Activated naive CD4-positive, alpha-beta T cell treated with anti-CD3 and anti-CD28 coated beads for 36 hours (primary cell): ENCODE measurements at regions not wholly inside any gene's neighbourhood (a gene's known extent, or its start where the extent isn't known, plus 50 kb on each side); places are given as distances from the start of the nearest gene placed in this dataset.

Source experiments
- CTCF ChIA-PET: fragments of 350-600 bp; sonication (Branson Sonifier 250); formaldehyde crosslinking; loops from one replicate; lab custom pipeline; 2021; ENCODE audit warnings: antibody characterized with exemption; lab: Charles Lee
- DNase-seq: peaks from one replicate; pipeline ENCODE4 v3.0.0-alpha.2; 2020
- H3K27ac Mint-ChIP-seq: one replicate; pipeline ENCODE4 v1.8.0; 2021; ENCODE audit warnings: mild to moderate bottlenecking, mixed read lengths
- H3K27me3 Mint-ChIP-seq: one replicate; pipeline ENCODE4 v1.8.0; 2021; ENCODE audit warnings: low read depth, mixed read lengths
- H3K36me3 Mint-ChIP-seq: one replicate; pipeline ENCODE4 v1.8.0; 2021; ENCODE audit warnings: low read depth, mixed read lengths
- H3K4me1 Mint-ChIP-seq: one replicate; pipeline ENCODE4 v1.8.0; 2021; ENCODE audit warnings: low read depth, mixed read lengths
- H3K4me3 Mint-ChIP-seq: one replicate; pipeline ENCODE4 v1.8.0; 2021; ENCODE audit warnings: mild to moderate bottlenecking, moderate library complexity, mixed read lengths
- H3K9me3 Mint-ChIP-seq: one replicate; pipeline ENCODE4 v1.8.0; 2021; ENCODE audit warnings: mixed read lengths
- intact Hi-C: fragments of 100-400 bp; cut with micrococcal nuclease; formaldehyde crosslinking; loops from one replicate; pipeline ENCODE4 v1.15.1; 2023

- no peak for DNase-seq
- H3K4me3 Mint-ChIP-seq = no peak overlapping the region
- no peaks in the 10 kb centered on the region for H3K27me3 Mint-ChIP-seq
- no peaks in the 10 kb centered on the region for H3K36me3 Mint-ChIP-seq
- intact Hi-C loops = no loop called here
- CTCF ChIA-PET = no interaction called here
- H3K27ac Mint-ChIP-seq = no peak overlapping the region
- H3K9me3 Mint-ChIP-seq = peaks cover 6% of the 10 kb centered on the region
- H3K4me1 Mint-ChIP-seq = no peaks in the 10 kb centered on the region
Observed at GRCh38 chr5:166860426-166860825, 1431.0 kb upstream of the WWC1 start.

- H3K4me3 Mint-ChIP-seq = no peak overlapping the region
- peaks cover 6% of the 10 kb centered on the region for H3K9me3 Mint-ChIP-seq
- intact Hi-C loops = no loop called here
- no peaks in the 10 kb centered on the region for H3K4me1 Mint-ChIP-seq
- no peak for DNase-seq
- no peaks in the 10 kb centered on the region for H3K36me3 Mint-ChIP-seq
- H3K27ac Mint-ChIP-seq = no peak overlapping the region
- CTCF ChIA-PET = no interaction called here
- no peaks in the 10 kb centered on the region for H3K27me3 Mint-ChIP-seq
Observed at GRCh38 chr5:166862581-166862980, 1428.9 kb upstream of the WWC1 start.

- DNase-seq = no peak
- Mint-ChIP-seq H3K27me3 (no peaks in the 10 kb centered on the region), H3K9me3 (peaks cover 2% of the 10 kb centered on the region), H3K4me3 (no peak overlapping the region), H3K4me1 (no peaks in the 10 kb centered on the region), H3K27ac (no peak overlapping the region), H3K36me3 (no peaks in the 10 kb centered on the region)
- CTCF ChIA-PET = no interaction called here
- intact Hi-C loops = no loop called here
Observed at GRCh38 chr5:166865206-166865605, 1426.2 kb upstream of the WWC1 start.

- Mint-ChIP-seq H3K27ac (no peak overlapping the region), H3K36me3 (no peaks in the 10 kb centered on the region), H3K9me3 (peaks cover 4% of the 10 kb centered on the region), H3K4me1 (no peaks in the 10 kb centered on the region), H3K27me3 (no peaks in the 10 kb centered on the region), H3K4me3 (no peak overlapping the region)
- CTCF ChIA-PET = no interaction called here
- no peak for DNase-seq
- intact Hi-C loops = no loop called here
Observed at GRCh38 chr5:166880456-166880855, 1411.0 kb upstream of the WWC1 start.

GRCh38 chr5:166881802-166882201, 1409.6 kb upstream of the WWC1 start:
- Mint-ChIP-seq H3K27me3 (no peaks in the 10 kb centered on the region), H3K4me3 (no peak overlapping the region), H3K36me3 (no peaks in the 10 kb centered on the region), H3K27ac (no peak overlapping the region), H3K9me3 (peaks cover 4% of the 10 kb centered on the region), H3K4me1 (no peaks in the 10 kb centered on the region)
- CTCF ChIA-PET = no interaction called here
- intact Hi-C loops = no loop called here
- no peak for DNase-seq

GRCh38 chr5:166883016-166883415, 1408.4 kb upstream of the WWC1 start:
- H3K4me1 Mint-ChIP-seq = no peaks in the 10 kb centered on the region
- no peak overlapping the region for H3K27ac Mint-ChIP-seq
- intact Hi-C loops = no loop called here
- no peak overlapping the region for H3K4me3 Mint-ChIP-seq
- H3K36me3 Mint-ChIP-seq = no peaks in the 10 kb centered on the region
- no peaks in the 10 kb centered on the region for H3K27me3 Mint-ChIP-seq
- CTCF ChIA-PET = no interaction called here
- no peak for DNase-seq
- peaks cover 4% of the 10 kb centered on the region for H3K9me3 Mint-ChIP-seq

- H3K27ac Mint-ChIP-seq = no peak overlapping the region
- H3K36me3 Mint-ChIP-seq = no peaks in the 10 kb centered on the region
- DNase-seq = no peak
- no peaks in the 10 kb centered on the region for H3K27me3 Mint-ChIP-seq
- no peak overlapping the region for H3K4me3 Mint-ChIP-seq
- no peaks in the 10 kb centered on the region for H3K9me3 Mint-ChIP-seq
- CTCF ChIA-PET = no interaction called here
- intact Hi-C loops = no loop called here
- H3K4me1 Mint-ChIP-seq = no peaks in the 10 kb centered on the region
Observed at GRCh38 chr5:166898166-166898565, 1393.3 kb upstream of the WWC1 start.

- no peak overlapping the region for H3K4me3 Mint-ChIP-seq
- intact Hi-C loops = no loop called here
- no peak for DNase-seq
- H3K27me3 Mint-ChIP-seq = no peaks in the 10 kb centered on the region
- peaks cover 2% of the 10 kb centered on the region for H3K9me3 Mint-ChIP-seq
- no peaks in the 10 kb centered on the region for H3K36me3 Mint-ChIP-seq
- no peak overlapping the region for H3K27ac Mint-ChIP-seq
- CTCF ChIA-PET = no interaction called here
- H3K4me1 Mint-ChIP-seq = no peaks in the 10 kb centered on the region
Observed at GRCh38 chr5:166899343-166899742, 1392.1 kb upstream of the WWC1 start.

- intact Hi-C loops = no loop called here
- CTCF ChIA-PET = no interaction called here
- Mint-ChIP-seq H3K27me3 (no peaks in the 10 kb centered on the region), H3K27ac (no peak overlapping the region), H3K4me1 (no peaks in the 10 kb centered on the region), H3K9me3 (peaks cover 5% of the 10 kb centered on the region), H3K4me3 (no peak overlapping the region), H3K36me3 (no peaks in the 10 kb centered on the region)
- DNase-seq = no peak
Observed at GRCh38 chr5:166904571-166904970, 1386.9 kb upstream of the WWC1 start.

- Mint-ChIP-seq H3K27ac (no peak overlapping the region), H3K4me1 (no peaks in the 10 kb centered on the region), H3K36me3 (no peaks in the 10 kb centered on the region), H3K9me3 (peaks cover 5% of the 10 kb centered on the region), H3K27me3 (no peaks in the 10 kb centered on the region), H3K4me3 (no peak overlapping the region)
- CTCF ChIA-PET = no interaction called here
- DNase-seq = no peak
- intact Hi-C loops = no loop called here
Observed at GRCh38 chr5:166906991-166907713, 1384.3 kb upstream of the WWC1 start.

GRCh38 chr5:166909040-166909439, 1382.4 kb upstream of the WWC1 start:
- H3K27me3 Mint-ChIP-seq = no peaks in the 10 kb centered on the region
- DNase-seq = no peak
- H3K27ac Mint-ChIP-seq = no peak overlapping the region
- CTCF ChIA-PET = no interaction called here
- intact Hi-C loops = no loop called here
- no peaks in the 10 kb centered on the region for H3K36me3 Mint-ChIP-seq
- H3K4me1 Mint-ChIP-seq = no peaks in the 10 kb centered on the region
- no peak overlapping the region for H3K4me3 Mint-ChIP-seq
- H3K9me3 Mint-ChIP-seq = peaks cover 5% of the 10 kb centered on the region

GRCh38 chr5:166909926-166910325, 1381.5 kb upstream of the WWC1 start:
- Mint-ChIP-seq H3K9me3 (peaks cover 1% of the 10 kb centered on the region), H3K4me1 (no peaks in the 10 kb centered on the region), H3K27me3 (no peaks in the 10 kb centered on the region), H3K4me3 (no peak overlapping the region), H3K27ac (no peak overlapping the region), H3K36me3 (no peaks in the 10 kb centered on the region)
- CTCF ChIA-PET = no interaction called here
- no peak for DNase-seq
- intact Hi-C loops = no loop called here

GRCh38 chr5:166910995-166911394, 1380.5 kb upstream of the WWC1 start:
- Mint-ChIP-seq H3K9me3 (peaks cover 1% of the 10 kb centered on the region), H3K27ac (no peak overlapping the region), H3K4me1 (no peaks in the 10 kb centered on the region), H3K27me3 (no peaks in the 10 kb centered on the region), H3K36me3 (no peaks in the 10 kb centered on the region), H3K4me3 (no peak overlapping the region)
- intact Hi-C loops = no loop called here
- DNase-seq = no peak
- CTCF ChIA-PET = no interaction called here
